Tibial nerve (tissue), 3 donors: ENCODE measurements at regions not wholly inside any gene's neighbourhood (a gene's known extent, or its start where the extent isn't known, plus 50 kb on each side); places are given as distances from the start of the nearest gene placed in this dataset.

Experiments
- POLR2A ChIP-seq, 2 donors: fragments of 450-650 bp; IDR thresholded peaks; one replicate each; pipeline ENCODE4 v1.6.1; 2017; ENCODE audit warnings: antibody characterized with exemption in 2 of 2, mild to moderate bottlenecking in 2 of 2, moderate library complexity in 2 of 2
- TF ChIP-seq, protein P1 (sequence below), 5 experiments: fragments of 200-600 bp in 3 of 5; fragments of 450-650 bp in 2 of 5; sonication (generic) in 3 of 5; IDR thresholded peaks; one replicate each; pipeline ENCODE4 v1.5.1; 2016 to 2019; ENCODE audit warnings: antibody characterized with exemption in 5 of 5, mild to moderate bottlenecking in 3 of 5, moderate library complexity in 2 of 5

DNA sequence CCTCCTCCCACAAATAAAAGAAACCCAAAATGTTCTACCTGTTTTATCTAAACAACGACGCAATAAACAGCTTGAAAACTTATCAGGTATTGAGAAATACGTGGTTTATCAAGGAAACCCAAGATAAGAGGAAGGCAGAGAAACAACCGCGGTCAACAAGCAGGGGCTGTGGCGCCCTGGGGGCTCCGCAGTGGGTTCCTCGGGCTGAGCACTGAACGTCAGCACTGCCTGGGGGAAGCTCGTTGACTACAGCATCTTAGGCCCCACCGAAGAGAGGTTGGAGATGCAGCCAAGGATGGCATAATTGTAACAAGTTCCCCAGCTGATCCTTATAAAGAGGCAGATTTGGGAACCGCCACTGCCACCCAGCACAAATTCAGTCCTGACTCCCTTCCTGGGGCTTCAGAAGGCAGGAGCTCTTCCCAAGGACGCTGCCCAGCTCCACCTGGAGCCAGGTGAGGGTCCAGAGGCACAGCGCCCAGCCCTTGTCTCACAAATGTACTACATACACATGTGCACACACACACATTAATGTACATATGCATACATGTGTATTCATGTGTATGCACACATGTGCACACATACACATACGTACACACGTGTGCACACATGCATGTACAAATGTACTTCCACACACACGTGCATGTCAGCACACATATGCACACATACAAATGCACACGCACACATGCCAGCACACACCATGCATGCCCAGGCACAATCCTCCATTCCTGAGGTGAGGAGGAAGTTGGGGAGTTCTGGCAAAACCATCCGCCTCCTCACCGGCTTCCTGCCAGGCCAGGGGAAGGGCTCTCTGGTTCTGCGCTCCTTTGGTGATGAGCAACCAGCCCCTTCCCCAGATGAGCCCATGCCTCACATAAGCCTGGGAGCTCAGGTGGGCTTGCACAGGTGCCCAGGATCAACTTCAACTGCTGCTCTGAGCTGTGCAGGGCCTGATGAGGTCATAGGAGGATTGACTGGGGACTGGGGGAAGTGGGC is 251.1 kb downstream of the NPHP4 start:
- no peak for TF ChIP-seq POLR2A (IDR thresholded peaks at IDR 0.05)
- TF ChIP-seq, protein P1, sequence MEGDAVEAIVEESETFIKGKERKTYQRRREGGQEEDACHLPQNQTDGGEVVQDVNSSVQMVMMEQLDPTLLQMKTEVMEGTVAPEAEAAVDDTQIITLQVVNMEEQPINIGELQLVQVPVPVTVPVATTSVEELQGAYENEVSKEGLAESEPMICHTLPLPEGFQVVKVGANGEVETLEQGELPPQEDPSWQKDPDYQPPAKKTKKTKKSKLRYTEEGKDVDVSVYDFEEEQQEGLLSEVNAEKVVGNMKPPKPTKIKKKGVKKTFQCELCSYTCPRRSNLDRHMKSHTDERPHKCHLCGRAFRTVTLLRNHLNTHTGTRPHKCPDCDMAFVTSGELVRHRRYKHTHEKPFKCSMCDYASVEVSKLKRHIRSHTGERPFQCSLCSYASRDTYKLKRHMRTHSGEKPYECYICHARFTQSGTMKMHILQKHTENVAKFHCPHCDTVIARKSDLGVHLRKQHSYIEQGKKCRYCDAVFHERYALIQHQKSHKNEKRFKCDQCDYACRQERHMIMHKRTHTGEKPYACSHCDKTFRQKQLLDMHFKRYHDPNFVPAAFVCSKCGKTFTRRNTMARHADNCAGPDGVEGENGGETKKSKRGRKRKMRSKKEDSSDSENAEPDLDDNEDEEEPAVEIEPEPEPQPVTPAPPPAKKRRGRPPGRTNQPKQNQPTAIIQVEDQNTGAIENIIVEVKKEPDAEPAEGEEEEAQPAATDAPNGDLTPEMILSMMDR (IDR thresholded peaks at IDR 0.05): no peak
